Heart right ventricle (tissue), 16 donors: ENCODE measurements at regions not wholly inside any gene's neighbourhood (a gene's known extent, or its start where the extent isn't known, plus 50 kb on each side); places are given as distances from the start of the nearest gene placed in this dataset.

Experiments used
- ATAC-seq, 8 donors: fragments of 200-7000 bp; cut with Tn5 transposase; one replicate each; pipeline ENCODE4 v1.9.1; 2020; ENCODE audit warnings: mild to moderate bottlenecking in 8 of 8, moderate library complexity in 8 of 8, moderate number of reproducible peaks in 1 of 8
- DNase-seq, 2 donors: peaks; one replicate each; pipeline ENCODE4 v3.0.0-alpha.2; 2020
- H3K27ac ChIP-seq, 10 donors: fragments of 200-600 bp; sonication (generic) in 2 of 10; one replicate each; pipeline versions ENCODE4 v1.5.0 to v1.8.0; 2020 to 2022; ENCODE audit warnings: mild to moderate bottlenecking in 3 of 10
- H3K27me3 ChIP-seq, 7 donors: fragments of 200-600 bp; one replicate each; pipeline ENCODE4 v1.8.0; 2021 to 2022; ENCODE audit warnings: mild to moderate bottlenecking in 2 of 7
- H3K36me3 ChIP-seq, 9 donors: fragments of 200-600 bp; sonication (generic) in 1 of 9; one replicate each; pipeline versions ENCODE4 v1.5.0 to v1.8.0; 2020 to 2022; ENCODE audit warnings: mild to moderate bottlenecking in 2 of 9
- H3K4me1 ChIP-seq, 9 donors: fragments of 200-600 bp; sonication (generic) in 1 of 9; one replicate each; pipeline versions ENCODE4 v1.5.0 to v1.8.0; 2020 to 2022; ENCODE audit warnings: mild to moderate bottlenecking in 4 of 9
- H3K4me3 ChIP-seq, 10 donors: fragments of 200-600 bp; sonication (generic) in 2 of 10; one replicate each; pipeline versions ENCODE4 v1.5.0 to v1.8.0; 2020 to 2022; ENCODE audit warnings: mild to moderate bottlenecking in 7 of 10, moderate library complexity in 2 of 10
- H3K9me3 ChIP-seq, 11 donors: fragments of 200-600 bp in 10 of 11; sonication (generic) in 2 of 11; one replicate each; pipeline versions ENCODE4 v1.5.0 to v1.8.0; 2013 to 2022; ENCODE audit warnings: mild to moderate bottlenecking in 2 of 11, control low read depth in 1 of 11, moderate library complexity in 1 of 11
- WGBS, 2 donors: extraction: QIAGEN DNeasy Blood & Tissue Kit; methylation state at CpG; one replicate each; pipeline ENCODE4 v1.1.7; 2013; ENCODE audit warnings: inconsistent platforms in 1 of 2; 5-methylcytosine and 5-hydroxymethylcytosine counted together
- intact Hi-C, 10 donors: fragments of 100-400 bp; cut with DNase I; formaldehyde crosslinking; loops; one replicate each; pipeline versions ENCODE4 v1.11.1 to v1.14.2; 2022
- TF ChIP-seq, protein P1 (sequence below), 9 donors: fragments of 200-600 bp; sonication (generic) in 2 of 9; IDR thresholded peaks; one replicate each; pipeline versions ENCODE4 v1.5.0 to v1.8.0; 2021 to 2022; ENCODE audit warnings: antibody characterized with exemption in 9 of 9, mild to moderate bottlenecking in 5 of 9, moderate library complexity in 1 of 9
- donor health status: Arrhythmogenic right ventricular cardiomyopathy.
- donor health status: ischemic (EF 13 %, LVEDD 7.1; RV severe dilation, severe dysfunction).
- donor health status: healthy with polysubstance abuse.
- donor health status: DM: no; HTN: yes; CAD: no.
- donor health status: DM: no; HTN: no; CAD: no.
- donor health status: ischemic (EF 25% LVEDD 6.9; RV normal size, moderate dysfunction).
- donor health status: ischemic (EF 25% LVEDD 5.7; RV mildly dilated, moderate dysfunction).
- donor health status: healthy.
- donor health status: DM: yes; HTN: yes; CAD: no.
- donor health status: Ischemic cardiomyopathy.
- donor health status: ischemic (EF 35%, LVEDD 5.7; RV mildly dilated, moderate dysfunction).
- donor health status: nonischemic (EF 11% LVEDD 7.7; RV severe dilation, severe dysfunction).
- donor health status: DM: yes; HTN: yes; CAD: no.
- donor health status: PGD.
- donor health status: ischemic (EF 29% LVEDD 5.4; RV normal size, mild dysfunction).
- donor health status: nonischemic (EF 23%, LVEDD 6.1; RV moderate dilation, normal function).

DNA sequence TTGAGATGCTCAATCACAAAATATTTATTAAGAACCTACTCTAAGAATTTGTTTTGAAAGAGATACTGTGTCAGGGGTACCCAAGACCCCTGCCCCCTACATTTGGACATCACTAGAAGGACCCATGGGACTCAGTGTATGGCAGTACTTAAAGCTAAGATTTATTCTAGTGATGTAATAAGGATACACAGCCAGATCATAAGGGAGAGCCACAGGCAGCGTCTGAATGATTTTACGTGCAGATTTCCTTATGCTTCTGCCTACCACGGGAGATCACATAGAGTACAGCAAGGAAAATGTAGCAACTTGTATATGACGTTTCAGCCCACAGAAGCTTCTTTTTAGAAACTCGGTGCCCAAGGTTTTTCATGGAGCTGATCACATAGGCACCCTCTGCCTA lies 172.9 kb downstream of the DEPDC1B start:
- DNase-seq, result no peak
- Histone ChIP-seq H3K4me1 (peaks cover 0 to 31% (median 3%) of the 10 kb centered on the region in 9 donors), H3K9me3 (no peaks in the 10 kb centered on the region), H3K36me3 (no peaks in the 10 kb centered on the region), H3K27ac (no peak overlapping the region), H3K27me3 (no peaks in the 10 kb centered on the region), H3K4me3 (no peak overlapping the region)
- ATAC-seq, result no peak
- intact Hi-C loops, result no loop called here
- WGBS, 2 donors, result 74 to 84% methylated on average over 5 of the region's 5 CpGs
- TF ChIP-seq, protein P1, sequence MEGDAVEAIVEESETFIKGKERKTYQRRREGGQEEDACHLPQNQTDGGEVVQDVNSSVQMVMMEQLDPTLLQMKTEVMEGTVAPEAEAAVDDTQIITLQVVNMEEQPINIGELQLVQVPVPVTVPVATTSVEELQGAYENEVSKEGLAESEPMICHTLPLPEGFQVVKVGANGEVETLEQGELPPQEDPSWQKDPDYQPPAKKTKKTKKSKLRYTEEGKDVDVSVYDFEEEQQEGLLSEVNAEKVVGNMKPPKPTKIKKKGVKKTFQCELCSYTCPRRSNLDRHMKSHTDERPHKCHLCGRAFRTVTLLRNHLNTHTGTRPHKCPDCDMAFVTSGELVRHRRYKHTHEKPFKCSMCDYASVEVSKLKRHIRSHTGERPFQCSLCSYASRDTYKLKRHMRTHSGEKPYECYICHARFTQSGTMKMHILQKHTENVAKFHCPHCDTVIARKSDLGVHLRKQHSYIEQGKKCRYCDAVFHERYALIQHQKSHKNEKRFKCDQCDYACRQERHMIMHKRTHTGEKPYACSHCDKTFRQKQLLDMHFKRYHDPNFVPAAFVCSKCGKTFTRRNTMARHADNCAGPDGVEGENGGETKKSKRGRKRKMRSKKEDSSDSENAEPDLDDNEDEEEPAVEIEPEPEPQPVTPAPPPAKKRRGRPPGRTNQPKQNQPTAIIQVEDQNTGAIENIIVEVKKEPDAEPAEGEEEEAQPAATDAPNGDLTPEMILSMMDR (IDR thresholded peaks at IDR 0.05), result no peak

DNA sequence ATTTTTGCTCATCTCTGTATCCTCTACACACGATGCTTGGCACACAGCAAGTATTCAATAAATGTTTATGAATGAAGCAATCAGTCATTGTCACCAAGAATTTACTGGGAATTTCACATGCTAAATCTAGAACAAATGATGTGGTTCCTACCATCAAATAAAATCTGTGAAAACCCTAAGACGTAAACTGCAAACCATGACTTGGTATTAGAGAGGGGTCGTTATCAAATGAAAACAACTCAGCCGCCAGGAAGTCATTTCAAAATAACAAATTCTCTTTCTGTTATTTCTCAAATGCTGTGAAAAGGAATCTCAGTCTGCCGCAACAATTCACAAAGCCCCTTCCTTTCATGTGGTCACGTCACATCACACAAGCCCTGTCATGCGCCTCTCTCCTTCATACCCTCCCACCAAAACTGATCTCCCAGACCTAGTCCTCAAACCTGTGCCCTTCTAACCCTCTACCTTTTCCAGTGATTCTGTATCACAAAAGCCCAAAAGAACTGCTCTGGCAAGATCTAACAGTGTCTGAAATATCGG lies 173.6 kb downstream of the DEPDC1B start:
- DNase-seq (no peak), ATAC-seq (no peak)
- WGBS, 2 donors, result 67 to 70% methylated on average over 8 of the region's 8 CpGs
- Histone ChIP-seq H3K4me3 (no peak overlapping the region), H3K4me1 (peaks cover 3 to 34% (median 10%) of the 10 kb centered on the region in 9 donors), H3K27ac (no peak overlapping the region), H3K36me3 (no peaks in the 10 kb centered on the region), H3K27me3 (no peaks in the 10 kb centered on the region), H3K9me3 (no peaks in the 10 kb centered on the region)
- TF ChIP-seq, protein P1 (IDR thresholded peaks at IDR 0.05), result no peak
- intact Hi-C loops, result no loop called here

DNA sequence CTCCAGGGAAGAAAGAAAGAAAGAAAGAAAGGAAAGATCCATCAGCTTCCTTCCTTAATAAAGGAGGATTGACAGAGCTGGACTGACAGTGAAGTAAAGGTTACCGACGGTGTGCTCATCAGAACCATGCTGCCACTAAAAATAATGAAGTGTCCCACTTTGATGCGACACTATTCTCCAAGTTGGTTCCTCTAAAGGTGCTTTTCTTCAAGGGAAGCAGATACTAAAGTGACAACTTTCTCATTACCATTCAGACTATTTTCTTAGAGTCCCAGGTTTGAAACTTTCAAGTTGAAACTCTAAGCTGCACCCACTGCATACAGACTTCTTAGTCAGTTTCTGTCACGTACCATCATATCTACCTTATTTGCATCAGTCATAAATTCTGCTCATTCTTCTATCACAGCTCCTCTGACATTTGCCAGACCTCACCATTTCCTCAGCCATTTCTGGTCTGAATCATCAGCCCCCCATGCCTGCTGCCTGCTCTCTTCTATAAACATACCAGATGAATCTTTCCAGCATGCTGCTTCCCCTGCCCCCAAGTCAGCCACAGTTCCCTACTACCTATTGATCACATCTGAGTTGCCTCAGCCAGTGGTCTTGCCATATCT lies 177.6 kb downstream of the DEPDC1B start:
- peak overlapping the region in 4 of 10 donors; percentile 38 to 77 (median 60) for H3K27ac ChIP-seq
- H3K9me3 ChIP-seq, result no peaks in the 10 kb centered on the region
- TF ChIP-seq, protein P1 (IDR thresholded peaks at IDR 0.05), result no peak
- H3K4me3 ChIP-seq, result no peak overlapping the region
- H3K27me3 ChIP-seq, result no peaks in the 10 kb centered on the region
- no peak for DNase-seq
- intact Hi-C loops, result no loop called here
- H3K36me3 ChIP-seq, result no peaks in the 10 kb centered on the region
- no peak for ATAC-seq
- H3K4me1 ChIP-seq, result peaks cover 6 to 53% (median 40%) of the 10 kb centered on the region in 9 donors
- 74 to 75% methylated on average over 4 of the region's 4 CpGs for WGBS, 2 donors

DNA sequence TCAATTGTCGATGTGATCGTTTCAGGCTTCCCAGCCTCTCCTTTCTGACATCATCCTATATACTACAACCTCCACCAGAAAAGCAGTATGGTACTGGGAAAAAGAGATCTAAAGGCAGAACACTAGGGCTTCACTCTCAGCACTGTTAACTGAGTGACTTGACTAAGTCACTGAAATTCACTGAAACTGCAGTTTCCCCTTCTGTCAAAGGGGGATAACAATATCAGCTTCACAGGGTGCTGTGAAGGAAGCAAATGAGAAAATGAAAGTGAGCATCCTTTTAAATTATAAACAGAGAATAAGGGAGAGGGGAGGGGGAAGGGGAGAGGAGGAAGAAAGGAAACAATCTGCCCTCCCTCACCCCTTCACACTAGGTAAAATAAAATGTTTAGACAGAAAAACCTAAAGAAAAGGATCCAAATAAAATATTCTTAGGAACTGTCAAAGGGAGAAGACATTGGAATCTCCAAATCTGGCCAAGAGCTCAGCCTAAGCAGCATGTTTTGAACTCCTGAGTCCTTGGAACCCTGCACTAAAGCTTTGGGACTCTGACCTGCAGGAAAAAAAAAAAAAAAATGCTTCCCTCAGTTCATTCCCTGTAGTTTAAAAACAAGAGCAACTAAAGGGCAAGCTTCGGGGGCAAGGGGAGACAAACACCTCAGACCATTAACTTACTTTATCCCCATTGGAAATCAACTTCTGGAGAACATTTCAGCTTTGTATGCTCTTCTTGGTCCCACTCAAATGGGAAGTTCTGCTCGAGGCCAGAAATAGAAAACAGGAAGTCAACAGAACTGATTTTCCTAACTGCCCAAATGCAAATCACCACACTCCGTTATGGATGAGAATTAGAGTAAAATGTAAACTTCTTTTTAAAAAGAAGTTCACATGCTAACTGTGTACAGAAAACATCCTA lies 178.3 kb downstream of the DEPDC1B start:
- Histone ChIP-seq H3K4me3 (no peak overlapping the region), H3K4me1 (peaks cover 6 to 53% (median 40%) of the 10 kb centered on the region in 9 donors), H3K9me3 (no peaks in the 10 kb centered on the region), H3K27me3 (no peaks in the 10 kb centered on the region), H3K27ac (peak overlapping the region in 6 of 10 donors; percentile 30 to 77 (median 51)), H3K36me3 (no peaks in the 10 kb centered on the region)
- no peak for ATAC-seq
- DNase-seq, result no peak
- intact Hi-C loops, result no loop called here
- 57 to 64% methylated on average over 5 of the region's 5 CpGs for WGBS, 2 donors
- TF ChIP-seq, protein P1 (IDR thresholded peaks at IDR 0.05), result no peak
